ENCODE measurements at regions not wholly inside any gene's neighbourhood (a gene's known extent, or its start where the extent isn't known, plus 50 kb on each side); places are given as distances from the start of the nearest gene placed in this dataset.
"Not testable (repeated sequence)": the region's sequence is repeated elsewhere in the genome, so short reads cannot be mapped to it uniquely, and the experiment has no call there.

DNA sequence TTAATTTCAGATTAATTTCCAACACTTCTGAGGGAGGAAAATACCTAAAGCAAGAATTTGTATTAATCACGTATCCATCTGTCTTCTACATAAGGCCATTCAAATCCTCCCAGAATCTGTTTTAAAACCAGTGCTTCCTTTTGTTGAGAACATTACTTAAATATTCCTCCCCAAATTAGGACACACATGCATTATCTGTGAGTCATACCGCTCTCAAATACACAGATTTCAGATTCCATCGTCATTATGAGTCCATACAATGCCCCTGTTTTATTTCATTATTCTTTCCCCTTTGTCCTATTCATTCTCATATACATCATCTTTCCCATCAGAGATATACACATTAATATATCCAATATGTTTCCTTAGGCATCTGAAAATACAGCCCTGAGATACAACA lies 57.3 kb upstream of the PRSS12 start:
- no peak for DNase-seq

DNA sequence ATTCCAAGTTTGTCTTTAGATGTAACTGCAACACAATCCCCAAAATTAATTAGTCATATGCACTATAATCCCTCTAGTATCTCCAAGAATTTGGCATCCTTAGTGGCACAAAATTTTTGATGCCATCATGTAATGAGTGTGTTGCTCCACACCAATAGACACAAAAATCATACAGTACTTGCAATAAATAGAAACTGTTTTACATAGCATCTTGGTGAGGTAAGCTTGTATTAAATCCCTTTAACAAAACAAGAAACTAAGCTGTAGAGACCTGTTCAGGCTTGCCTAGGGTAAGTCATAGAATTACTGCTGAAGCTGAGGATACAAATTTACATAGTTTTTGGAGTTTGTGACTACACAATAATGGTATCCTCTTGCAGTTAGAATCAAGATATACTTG lies 64.5 kb upstream of the PRSS12 start:
- no peak for DNase-seq

DNA sequence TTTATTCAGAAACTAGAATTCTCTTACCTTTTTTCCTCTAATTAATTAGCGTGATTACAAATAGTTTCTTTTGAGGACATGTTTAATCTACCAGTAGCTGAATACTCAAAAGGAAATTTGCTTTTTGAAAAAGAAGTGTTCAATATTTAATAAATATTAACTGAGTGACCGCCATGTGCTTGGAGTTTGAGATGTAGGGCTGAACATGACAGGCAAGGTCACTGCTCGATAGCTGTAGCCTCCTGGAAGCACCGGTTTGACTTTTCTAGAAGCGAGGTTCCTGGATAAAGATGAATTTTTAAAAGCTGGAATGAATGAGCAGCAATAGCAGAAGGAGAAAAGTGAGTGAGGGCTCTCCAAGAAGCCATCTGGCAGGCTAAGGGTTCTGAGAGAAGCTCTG lies 65.0 kb upstream of the PRSS12 start:
- DNase-seq, result not testable (repeated sequence)

DNA sequence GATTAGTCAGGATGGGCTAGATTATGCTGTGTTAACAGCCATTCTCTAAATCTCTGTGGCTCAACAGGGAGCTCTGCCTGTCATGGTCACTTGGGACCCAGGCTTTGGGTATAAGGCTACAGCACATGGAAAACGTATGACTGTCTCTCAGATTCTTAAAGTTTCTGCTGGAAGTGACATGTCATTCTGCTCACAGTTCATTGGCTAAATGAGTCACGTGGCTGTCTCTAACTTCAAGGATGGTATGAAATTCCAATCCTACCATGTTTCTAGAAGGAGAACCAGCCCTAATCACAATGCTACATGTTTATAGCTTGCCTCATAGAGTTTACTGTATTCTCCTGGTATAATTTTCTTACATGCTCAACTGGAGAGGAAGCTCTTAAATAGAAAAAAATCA lies 65.6 kb upstream of the PRSS12 start:
- DNase-seq, result not testable (repeated sequence)

DNA sequence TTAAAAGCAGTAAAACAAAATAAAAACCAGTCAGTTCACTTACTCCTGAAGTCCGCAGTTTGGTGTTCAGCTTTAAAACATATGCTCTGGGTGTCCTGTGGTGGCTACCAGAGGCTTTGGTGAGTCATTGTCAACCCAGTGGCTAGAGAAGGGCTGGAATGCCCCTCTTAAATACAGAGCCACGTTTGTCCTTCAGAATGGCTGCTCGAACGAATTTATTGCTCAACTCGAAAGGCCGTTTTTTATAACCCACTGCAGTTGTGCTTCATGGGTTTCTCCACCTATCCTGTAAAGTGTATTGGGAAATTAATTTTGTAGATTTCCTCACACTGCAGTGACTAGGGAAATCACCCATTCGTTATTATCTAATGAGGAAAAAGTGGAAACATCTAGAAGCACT lies 66.8 kb upstream of the PRSS12 start:
- DNase-seq, result not testable (repeated sequence)

DNA sequence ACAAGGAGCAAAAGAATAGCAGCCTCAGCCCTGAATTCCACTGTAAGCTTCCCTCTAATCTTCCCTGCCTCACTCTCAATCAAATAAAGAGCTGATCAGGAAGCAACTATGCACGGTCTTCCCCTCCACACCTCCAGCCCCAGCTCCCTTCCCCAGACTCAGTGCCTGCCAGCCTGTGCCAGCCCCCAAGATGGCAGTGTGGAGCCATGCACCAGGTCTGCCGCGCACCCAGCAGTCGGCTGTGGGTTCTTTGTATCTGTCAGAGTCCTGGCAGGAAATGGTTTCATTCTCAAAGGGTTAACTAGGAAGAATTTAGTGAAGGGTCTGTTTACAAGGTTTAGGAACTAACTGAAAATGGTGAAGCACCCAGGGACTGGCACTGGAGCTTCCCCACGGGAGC lies 71.3 kb upstream of the PRSS12 start:
- peak; percentile 15 for DNase-seq

DNA sequence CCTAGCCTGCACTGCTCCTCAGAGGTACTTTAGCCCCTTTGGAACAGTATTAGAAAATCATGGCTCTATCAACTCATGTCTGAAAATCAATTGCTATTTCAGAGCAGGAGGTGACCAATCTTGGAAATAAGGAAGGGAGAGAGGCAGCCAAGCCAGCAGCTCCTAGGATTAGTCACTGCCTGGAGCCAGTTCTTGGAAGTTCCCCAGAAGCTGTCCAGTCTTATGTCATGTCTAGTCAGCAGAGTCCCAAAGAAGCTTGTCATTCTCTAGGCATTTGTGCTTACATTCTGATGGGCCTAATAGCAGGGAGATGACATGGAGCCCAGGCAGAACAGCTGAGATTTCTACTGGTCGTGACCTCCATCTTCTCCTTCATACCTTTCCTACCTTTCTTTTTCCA lies 76.1 kb upstream of the PRSS12 start:
- not testable (repeated sequence) for DNase-seq

DNA sequence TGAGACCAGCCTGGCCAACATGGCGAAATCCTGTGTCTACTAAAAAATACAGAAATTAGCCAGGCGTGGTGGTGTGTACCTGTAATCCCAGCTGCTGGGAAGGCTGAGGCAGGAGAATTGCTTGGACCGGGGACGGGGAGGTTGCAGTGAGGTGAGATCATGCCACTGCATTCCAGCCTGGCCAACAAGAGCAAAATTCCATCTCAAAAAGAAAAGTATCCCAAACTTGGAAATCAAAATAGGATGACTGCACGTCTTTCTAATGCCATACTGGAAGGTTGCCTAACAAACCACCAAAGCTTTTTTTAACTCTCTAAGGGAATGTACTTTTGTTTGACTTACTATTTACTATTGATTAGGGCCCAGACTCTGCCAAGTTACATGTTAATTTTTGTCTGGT lies 79.6 kb upstream of the PRSS12 start:
- DNase-seq, result not testable (repeated sequence)

DNA sequence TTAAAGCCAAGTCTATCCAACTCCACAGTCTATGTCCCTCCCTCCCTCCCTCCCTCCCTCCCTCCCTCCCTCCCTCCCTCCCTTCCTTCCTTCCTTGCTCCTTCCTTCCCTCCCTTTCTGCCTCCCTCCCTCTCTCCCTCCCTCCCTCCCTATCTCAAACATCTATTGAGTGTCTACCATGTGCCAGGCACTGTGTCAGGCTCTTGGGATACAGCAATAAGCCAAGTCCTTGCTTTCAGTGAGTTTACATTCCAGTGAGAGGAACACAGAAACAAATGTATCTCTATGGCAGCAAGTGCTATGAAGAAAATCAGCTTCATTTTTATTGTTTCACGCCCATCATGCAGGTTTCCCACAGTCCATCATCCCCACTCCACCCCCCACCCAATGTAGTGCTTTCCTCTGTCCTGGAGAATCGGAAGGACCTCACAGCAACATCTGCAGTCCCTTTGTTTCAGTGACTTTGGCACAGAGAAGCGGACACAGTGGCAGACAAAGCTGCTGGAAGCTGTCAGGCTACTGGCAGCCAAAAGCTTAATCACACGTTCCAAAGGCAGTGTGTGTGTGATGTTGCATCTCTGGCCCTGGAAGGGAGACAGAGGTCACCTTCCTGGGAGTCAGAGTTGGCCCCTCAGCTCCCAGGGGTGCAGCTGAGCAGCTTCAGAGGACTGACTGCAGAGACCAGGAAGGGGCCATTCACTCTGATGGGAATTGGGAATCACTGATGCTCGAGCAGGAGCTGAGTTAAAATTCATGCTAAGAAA lies 81.0 kb upstream of the PRSS12 start:
- DNase-seq, result not testable (repeated sequence)

DNA sequence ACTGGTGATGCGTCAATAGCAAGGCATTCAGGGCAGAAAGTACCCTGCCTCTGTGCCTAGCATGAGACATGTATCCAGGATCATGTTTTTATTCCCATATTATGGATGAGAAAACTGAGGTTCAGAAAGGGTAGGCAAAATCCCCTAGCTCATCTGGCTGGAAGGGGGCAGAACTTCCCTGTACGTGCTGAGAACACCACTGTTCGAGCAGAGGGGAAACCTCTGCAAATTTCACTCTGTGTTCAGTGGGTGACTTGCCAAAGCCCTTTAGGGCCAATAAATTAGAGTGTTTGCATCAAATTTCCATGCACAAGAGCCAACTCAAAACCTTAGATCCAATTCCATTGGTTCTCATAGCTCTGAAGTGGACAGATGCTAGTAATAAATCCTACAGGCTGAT lies 82.6 kb upstream of the PRSS12 start:
- DNase-seq, result not testable (repeated sequence)

DNA sequence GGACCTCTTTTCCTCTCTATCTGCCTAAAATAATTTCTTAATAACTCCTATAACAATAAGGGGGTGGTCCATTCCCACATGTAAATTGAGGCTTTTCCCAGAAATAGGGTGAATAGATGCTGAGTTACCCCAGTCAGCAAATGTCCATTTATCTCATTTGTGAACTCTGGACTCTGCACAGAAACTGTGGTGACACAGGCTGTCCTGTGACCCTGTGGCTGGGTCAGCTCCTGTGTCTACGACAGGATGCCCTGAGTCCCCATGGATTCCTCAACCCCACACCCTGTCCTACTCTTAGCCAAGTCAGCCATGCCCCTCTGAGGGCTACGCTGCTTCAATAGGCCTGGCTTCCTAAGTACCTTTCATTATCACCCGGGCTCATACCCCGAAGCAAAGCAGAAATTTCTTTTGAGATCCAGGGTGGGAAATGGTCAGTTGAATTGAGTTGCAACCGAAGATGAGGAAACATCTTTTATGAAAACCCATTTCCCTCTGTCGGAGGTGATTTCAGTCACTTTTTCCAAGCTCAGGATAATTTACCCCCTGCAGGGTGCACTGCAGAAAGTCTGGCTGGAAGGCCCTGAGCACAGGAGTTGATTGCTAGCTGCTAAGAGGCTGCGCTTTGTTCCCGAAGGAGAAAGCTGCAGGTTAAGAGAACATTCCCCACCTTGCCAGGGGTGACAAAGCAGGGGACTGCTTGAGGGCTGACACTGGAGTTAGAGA lies 89.5 kb upstream of the PRSS12 start:
- not testable (repeated sequence) for DNase-seq

DNA sequence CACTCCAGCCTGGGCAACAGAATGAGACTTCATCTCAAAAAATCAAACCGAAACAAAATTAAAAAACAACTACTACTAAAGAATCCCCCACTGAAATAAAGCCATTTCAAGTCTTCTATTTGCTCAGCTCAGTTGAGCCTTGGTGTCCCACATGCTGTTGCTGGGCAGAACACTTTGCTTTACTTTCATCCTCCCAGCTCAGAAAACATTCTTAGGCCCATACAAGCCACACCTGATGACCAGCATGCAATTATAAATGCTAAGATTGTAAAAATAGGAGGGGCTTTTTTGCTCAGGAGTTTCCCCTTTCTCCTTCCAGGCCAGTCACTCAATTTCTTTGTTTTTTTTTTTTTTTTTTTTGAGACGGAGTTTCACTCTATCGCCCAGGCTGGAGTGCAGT lies 94.6 kb upstream of the PRSS12 start:
- not testable (repeated sequence) for DNase-seq

DNA sequence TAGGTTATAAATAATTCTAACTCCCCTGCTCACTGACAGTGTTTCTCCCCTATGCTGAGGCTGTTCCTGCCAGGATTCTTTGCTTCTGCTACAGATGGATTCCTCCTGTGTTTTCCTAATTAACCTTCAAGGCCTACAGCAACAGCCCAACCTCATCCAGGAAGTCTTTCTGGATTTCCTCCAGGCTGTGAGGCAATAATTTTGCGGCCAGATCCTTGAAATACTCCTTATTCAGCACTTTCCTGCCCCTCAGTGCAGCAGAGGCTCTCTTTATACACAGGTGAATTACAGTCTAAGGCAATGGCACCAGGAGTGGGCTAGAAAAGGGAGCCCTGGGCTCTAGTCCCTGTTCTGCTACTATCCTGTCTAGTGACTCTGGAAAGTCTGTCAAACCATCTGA lies 102.1 kb upstream of the PRSS12 start:
- DNase-seq, result not testable (repeated sequence)

DNA sequence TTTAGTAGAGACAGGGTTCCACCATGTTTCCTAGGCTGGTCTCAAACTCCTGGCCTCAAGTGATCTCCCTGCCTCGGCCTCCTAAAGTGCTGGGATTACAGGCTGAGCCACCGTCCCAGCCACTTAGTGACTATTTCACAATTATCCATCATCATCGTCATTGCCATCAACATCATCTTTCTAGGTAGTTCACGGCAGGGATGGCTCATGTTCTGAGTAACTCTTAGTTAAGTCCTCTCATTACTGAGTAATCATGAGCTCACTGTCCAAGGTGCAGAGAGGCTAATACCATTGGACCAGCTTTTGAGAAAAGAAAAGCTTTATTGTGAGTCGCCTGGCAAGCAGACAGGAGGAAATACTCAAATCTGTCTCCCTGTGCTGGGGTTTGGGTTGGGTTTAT lies 108.6 kb upstream of the PRSS12 start:
- not testable (repeated sequence) for DNase-seq

DNA sequence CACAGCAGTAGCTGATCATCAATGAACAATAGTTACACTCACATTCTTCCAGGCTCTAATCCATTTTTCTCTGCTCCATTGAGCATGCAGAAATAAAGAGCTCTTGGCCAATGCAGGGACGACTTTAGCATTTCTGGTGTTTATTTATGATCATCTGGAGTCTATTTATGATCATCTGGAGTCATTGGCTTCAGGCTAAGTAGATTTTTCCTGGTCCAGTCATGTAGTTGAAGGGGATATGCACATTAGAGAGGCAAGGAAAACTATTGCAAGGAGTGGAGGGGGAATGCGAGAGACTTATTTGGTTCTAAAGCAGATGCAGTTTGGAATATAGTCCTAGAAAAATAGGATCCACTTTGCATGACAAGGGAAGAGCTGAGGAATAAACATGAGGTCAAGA lies 113.0 kb upstream of the PRSS12 start:
- not testable (repeated sequence) for DNase-seq

DNA sequence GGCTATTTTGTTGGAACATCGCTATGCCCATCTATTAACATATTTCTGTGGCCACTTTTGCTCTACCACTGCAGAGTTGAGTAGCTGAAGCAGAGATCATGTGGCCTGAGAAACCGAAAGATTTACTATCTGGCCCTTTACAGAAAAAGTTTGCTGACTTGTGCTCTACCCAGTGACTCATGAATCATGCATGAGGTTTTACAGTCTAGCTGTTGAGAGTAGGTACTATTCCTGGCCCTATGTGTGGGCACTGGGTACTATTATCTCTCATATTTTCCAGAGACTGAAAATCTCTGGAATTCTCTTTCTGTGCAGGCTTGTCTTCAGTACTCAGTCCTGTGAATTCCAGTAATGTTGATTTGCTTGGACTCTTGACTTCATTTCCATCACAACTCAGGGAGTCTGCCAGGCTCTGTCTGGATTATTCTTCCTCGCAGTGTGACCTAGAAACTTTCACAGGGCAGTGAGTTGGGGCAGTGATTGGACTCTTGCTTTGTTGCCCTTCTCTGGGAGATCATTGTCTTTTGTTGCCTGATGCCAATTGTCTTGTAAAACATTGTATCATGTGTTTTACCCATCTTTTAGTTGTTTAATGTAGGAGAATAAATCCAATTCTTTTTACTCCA lies 121.3 kb upstream of the PRSS12 start:
- DNase-seq, result not testable (repeated sequence)

DNA sequence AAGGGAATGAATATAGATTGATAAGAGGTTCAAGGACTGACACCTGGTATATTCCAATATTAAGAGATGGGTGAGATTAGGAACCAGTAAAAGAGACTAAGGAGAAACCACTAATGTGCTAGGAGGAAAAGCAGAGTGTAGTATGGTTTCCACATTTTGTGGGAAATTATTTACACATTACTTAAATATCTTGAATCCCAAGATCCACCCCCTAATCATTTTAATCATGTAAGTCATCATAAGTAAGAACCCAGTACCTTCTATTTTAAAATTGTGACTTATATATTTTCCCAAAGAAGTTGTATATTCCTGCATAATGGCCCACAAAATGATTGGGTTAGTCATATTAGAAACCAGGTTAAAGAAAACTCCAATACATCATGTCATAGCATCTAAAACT lies 122.0 kb upstream of the PRSS12 start:
- not testable (repeated sequence) for DNase-seq

DNA sequence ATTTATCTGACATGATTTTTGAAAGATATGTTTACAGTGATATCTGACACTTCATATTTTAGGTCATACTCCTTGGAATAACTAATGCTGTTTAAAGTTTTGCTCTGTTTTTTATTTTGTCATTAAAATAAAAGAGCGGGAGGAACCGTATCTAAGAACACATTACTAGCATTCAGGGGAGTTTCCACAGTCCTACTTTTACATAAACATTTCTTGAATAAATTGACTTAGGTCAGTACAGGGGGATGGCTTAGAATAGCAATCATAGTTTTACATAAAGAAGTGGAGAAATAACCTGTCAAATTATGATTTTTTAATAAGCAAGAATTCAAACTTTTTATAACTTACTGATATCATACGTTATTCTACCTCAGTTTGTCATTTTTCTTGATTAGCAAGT lies 123.1 kb upstream of the PRSS12 start:
- not testable (repeated sequence) for DNase-seq

DNA sequence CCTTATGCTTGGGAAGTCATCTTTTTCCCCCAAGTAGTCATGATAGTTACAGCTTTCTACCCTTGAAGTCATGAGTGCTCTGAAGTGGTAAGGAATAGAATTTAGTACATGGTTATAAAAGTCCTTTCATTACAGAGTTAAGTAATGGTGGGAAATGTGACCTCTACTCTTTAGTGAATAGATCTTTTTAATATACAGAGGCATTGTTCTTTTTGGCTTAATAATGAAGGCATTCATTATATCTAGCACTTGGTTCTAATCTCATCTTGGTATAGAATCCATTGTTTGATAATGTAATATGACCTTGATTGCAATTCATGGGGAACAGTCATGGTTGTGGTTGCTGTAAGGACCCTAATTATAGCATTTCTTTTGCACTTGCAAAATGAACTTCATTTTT lies 125.0 kb upstream of the PRSS12 start:
- not testable (repeated sequence) for DNase-seq

DNA sequence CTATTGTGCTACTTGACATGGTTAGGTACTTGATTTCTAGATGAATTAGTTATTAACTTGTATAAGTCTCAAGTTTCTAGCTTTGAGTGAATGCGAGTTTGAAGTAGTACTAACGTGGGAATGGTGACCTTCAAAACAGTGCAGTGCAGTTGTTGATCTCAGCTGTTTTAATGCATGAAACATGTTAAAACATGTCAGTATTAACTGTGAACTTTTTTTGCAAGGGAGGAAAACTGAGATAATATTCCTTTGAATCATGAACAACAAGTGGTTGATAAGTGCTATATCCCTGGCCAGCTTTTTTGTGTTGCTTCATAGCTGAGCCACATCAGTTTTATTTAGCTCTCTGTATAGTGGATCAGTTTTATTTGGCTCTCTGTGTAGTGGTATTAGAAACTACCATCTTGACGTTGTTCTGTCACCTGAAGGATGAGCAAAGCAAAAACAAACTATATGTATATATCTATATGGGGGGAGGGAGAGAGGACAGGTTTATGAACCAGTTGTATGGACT lies 133.1 kb upstream of the PRSS12 start:
- DNase-seq, result not testable (repeated sequence)

DNA sequence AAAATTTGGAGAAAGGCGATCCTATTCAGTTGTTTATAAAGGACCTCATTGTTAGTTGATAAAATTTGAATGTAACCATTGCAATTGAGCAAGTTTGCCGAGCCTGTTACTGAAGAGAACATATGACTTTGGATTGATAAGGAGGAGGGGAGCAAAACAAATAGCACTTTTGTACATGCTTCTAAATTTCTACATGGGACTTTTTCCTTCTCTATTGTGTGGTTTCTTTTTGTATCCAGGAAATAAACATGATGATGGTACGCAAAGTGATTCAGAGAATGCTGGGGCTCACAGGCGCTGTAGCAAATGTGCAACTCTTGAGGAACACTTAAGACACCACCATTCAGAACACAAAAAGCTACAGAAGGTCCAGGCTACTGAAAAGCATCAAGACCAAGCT lies 140.2 kb upstream of the PRSS12 start:
- not testable (repeated sequence) for DNase-seq

DNA sequence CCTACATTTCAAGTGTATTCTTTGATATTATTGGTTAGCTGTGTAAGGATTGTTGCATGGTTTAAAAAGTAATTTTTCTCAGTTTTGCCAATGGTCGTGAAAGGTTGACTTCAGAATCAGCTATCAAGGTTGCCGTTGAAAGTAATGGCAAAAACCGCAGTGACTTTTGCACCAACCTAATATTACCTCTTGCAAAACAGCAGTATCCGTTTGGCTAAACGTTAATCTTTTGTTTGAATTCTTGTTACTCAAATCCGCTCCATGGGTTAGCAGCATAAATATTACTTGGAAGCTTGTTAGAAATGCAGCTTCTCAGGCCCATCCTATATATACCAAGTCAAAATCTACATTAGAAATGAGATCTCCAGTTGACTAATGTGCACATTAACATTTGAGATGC lies 141.6 kb upstream of the PRSS12 start:
- not testable (repeated sequence) for DNase-seq

DNA sequence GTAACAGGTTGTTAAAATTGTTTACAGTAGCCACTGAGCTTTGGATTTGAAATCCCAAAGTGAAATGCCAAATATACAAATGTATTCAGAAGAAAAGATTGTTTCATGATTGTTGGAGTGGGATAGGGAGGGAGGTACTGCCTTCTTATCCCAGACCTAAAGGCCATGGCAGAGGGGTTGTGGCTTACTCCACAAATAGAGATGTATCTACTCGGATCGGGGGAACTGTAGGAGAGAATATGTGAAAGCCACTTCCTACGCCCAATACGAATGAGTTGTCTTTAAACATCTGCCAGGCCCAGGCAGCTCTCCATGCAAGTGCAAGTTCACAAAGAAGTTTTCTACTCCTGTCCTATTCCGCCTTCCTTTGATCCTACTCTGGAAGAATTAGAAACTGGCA lies 150.2 kb upstream of the PRSS12 start:
- not testable (repeated sequence) for DNase-seq

DNA sequence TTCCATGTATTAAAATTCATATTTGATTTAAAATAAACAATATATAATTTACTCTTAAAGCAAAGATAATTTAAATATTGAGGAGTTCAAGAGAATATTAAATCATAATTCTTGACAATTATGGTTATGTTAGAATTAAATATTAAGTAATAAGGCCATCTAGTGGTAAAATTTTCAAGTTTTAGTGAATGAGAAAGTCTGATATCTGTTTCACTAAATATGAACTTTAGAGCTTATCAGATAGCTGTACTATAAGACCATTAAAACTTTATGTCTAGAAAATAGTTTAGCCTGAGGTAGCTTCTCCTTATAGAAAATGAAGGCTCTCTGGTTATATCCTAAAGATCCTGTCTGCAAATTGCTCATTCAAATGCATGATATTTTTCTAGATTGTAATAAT lies 152.1 kb upstream of the PRSS12 start:
- not testable (repeated sequence) for DNase-seq

Measured in activated CD8-positive, alpha-beta memory T cell treated with anti-CD3 and anti-CD28 coated beads, Interleukin-2, amount 50 U/mL, for 4 hours (primary cell).